H1 (cell line): ENCODE measurements at regions not wholly inside any gene's neighbourhood (a gene's known extent, or its start where the extent isn't known, plus 50 kb on each side); places are given as distances from the start of the nearest gene placed in this dataset.

Source experiments
- BCL11A ChIP-seq, 2 experiments: IDR thresholded peaks; one replicate each; pipeline ENCODE4 v1.6.1; 2011; ENCODE audit warnings: low read depth in 2 of 2, low read length in 2 of 2, mild to moderate bottlenecking in 2 of 2
- FOSL1 ChIP-seq: IDR thresholded peaks from 2 replicates; pipeline ENCODE4 v1.6.1; 2011; ENCODE audit warnings: mild to moderate bottlenecking, low read depth, low read length, moderate library complexity; ENCODE audit not compliant: insufficient read depth
- PHF8 ChIP-seq: fragments of 200-600 bp; sonication (generic); conservative IDR thresholded peaks from 2 replicates; pipeline ENCODE4 v1.7.1; 2012; ENCODE audit warnings: low read depth, mild to moderate bottlenecking, inconsistent platforms, low read length, moderate library complexity
- RXRA ChIP-seq: IDR thresholded peaks from 2 replicates; pipeline ENCODE4 v1.6.1; 2011; ENCODE audit warnings: low read depth, mild to moderate bottlenecking, low read length, moderate library complexity; ENCODE audit not compliant: insufficient read depth
- SAP30 ChIP-seq: fragments of 300-600 bp; sonication (generic); IDR thresholded peaks from 2 replicates; pipeline ENCODE4 v1.7.1; 2012; ENCODE audit warnings: low read length, moderate library complexity, mild to moderate bottlenecking, inconsistent platforms; ENCODE audit not compliant: insufficient read depth, insufficient replicate concordance
- SIX5 ChIP-seq: IDR thresholded peaks from 2 replicates; pipeline ENCODE4 v1.6.1; 2011; ENCODE audit warnings: mild to moderate bottlenecking, low read depth, low read length
- TAF7 ChIP-seq: optimal IDR thresholded peaks from 2 replicates; pipeline ENCODE3; 2011; ENCODE audit warnings: low read depth, mild to moderate bottlenecking, inconsistent platforms, low read length, moderate library complexity, borderline replicate concordance
- TF ChIP-seq, protein P1 (sequence below): fragments of 300-600 bp; sonication (generic); IDR thresholded peaks from 2 replicates; pipeline ENCODE4 v1.7.1; 2012; ENCODE audit warnings: low read length, moderate library complexity, mild to moderate bottlenecking, inconsistent platforms; ENCODE audit not compliant: insufficient replicate concordance
- TF ChIP-seq, protein P2 (sequence below): IDR thresholded peaks from 2 replicates; pipeline ENCODE4 v1.6.1; 2011; ENCODE audit warnings: low read depth, mild to moderate bottlenecking, low read length; ENCODE audit not compliant: insufficient read depth

DNA sequence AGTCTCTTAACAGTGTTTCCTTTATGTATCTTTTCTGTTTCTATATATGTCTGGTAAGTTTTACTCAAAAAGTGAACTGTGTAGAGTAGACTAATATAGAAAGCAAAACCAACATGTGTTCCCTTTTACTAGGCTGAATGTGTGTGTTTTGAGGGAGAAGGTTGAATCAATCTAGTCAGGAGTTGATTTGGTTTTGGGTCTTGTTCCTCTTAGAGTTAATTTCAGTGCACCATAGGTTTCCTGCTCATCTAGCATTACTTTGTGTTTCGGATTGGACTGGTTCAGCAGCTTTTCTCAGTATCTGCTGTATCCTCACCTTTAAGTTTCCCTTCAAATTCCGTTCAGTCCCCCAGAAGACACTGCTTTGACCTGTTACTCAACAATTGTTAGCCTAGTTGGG, 52.0 kb upstream of the TRIM43 start (continued):
- TF ChIP-seq, protein P1, sequence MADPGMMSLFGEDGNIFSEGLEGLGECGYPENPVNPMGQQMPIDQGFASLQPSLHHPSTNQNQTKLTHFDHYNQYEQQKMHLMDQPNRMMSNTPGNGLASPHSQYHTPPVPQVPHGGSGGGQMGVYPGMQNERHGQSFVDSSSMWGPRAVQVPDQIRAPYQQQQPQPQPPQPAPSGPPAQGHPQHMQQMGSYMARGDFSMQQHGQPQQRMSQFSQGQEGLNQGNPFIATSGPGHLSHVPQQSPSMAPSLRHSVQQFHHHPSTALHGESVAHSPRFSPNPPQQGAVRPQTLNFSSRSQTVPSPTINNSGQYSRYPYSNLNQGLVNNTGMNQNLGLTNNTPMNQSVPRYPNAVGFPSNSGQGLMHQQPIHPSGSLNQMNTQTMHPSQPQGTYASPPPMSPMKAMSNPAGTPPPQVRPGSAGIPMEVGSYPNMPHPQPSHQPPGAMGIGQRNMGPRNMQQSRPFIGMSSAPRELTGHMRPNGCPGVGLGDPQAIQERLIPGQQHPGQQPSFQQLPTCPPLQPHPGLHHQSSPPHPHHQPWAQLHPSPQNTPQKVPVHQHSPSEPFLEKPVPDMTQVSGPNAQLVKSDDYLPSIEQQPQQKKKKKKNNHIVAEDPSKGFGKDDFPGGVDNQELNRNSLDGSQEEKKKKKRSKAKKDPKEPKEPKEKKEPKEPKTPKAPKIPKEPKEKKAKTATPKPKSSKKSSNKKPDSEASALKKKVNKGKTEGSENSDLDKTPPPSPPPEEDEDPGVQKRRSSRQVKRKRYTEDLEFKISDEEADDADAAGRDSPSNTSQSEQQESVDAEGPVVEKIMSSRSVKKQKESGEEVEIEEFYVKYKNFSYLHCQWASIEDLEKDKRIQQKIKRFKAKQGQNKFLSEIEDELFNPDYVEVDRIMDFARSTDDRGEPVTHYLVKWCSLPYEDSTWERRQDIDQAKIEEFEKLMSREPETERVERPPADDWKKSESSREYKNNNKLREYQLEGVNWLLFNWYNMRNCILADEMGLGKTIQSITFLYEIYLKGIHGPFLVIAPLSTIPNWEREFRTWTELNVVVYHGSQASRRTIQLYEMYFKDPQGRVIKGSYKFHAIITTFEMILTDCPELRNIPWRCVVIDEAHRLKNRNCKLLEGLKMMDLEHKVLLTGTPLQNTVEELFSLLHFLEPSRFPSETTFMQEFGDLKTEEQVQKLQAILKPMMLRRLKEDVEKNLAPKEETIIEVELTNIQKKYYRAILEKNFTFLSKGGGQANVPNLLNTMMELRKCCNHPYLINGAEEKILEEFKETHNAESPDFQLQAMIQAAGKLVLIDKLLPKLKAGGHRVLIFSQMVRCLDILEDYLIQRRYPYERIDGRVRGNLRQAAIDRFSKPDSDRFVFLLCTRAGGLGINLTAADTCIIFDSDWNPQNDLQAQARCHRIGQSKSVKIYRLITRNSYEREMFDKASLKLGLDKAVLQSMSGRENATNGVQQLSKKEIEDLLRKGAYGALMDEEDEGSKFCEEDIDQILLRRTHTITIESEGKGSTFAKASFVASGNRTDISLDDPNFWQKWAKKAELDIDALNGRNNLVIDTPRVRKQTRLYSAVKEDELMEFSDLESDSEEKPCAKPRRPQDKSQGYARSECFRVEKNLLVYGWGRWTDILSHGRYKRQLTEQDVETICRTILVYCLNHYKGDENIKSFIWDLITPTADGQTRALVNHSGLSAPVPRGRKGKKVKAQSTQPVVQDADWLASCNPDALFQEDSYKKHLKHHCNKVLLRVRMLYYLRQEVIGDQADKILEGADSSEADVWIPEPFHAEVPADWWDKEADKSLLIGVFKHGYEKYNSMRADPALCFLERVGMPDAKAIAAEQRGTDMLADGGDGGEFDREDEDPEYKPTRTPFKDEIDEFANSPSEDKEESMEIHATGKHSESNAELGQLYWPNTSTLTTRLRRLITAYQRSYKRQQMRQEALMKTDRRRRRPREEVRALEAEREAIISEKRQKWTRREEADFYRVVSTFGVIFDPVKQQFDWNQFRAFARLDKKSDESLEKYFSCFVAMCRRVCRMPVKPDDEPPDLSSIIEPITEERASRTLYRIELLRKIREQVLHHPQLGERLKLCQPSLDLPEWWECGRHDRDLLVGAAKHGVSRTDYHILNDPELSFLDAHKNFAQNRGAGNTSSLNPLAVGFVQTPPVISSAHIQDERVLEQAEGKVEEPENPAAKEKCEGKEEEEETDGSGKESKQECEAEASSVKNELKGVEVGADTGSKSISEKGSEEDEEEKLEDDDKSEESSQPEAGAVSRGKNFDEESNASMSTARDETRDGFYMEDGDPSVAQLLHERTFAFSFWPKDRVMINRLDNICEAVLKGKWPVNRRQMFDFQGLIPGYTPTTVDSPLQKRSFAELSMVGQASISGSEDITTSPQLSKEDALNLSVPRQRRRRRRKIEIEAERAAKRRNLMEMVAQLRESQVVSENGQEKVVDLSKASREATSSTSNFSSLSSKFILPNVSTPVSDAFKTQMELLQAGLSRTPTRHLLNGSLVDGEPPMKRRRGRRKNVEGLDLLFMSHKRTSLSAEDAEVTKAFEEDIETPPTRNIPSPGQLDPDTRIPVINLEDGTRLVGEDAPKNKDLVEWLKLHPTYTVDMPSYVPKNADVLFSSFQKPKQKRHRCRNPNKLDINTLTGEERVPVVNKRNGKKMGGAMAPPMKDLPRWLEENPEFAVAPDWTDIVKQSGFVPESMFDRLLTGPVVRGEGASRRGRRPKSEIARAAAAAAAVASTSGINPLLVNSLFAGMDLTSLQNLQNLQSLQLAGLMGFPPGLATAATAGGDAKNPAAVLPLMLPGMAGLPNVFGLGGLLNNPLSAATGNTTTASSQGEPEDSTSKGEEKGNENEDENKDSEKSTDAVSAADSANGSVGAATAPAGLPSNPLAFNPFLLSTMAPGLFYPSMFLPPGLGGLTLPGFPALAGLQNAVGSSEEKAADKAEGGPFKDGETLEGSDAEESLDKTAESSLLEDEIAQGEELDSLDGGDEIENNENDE, result no peak
- TF ChIP-seq PHF8 (no peak), SIX5 (no peak), TAF7 (no peak), BCL11A (IDR thresholded peaks at IDR 0.05; ENCODE audit: low read depth in 2 of 2, low read length in 2 of 2) (no peak), FOSL1 (no peak), SAP30 (no peak), RXRA (no peak)
- TF ChIP-seq, protein P2, sequence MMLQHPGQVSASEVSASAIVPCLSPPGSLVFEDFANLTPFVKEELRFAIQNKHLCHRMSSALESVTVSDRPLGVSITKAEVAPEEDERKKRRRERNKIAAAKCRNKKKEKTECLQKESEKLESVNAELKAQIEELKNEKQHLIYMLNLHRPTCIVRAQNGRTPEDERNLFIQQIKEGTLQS, result no peak
